ENCODE measurements at regions not wholly inside any gene's neighbourhood (a gene's known extent, or its start where the extent isn't known, plus 50 kb on each side); places are given as distances from the start of the nearest gene placed in this dataset.

- CTCF ChIA-PET, result no interaction called here
- H3K4me3 ChIP-seq (replicated peaks in 1 of 2; ENCODE audit: low read depth in 1 of 2, low read length in 2 of 2), result no peak overlapping the region
- no peak overlapping the region for H3K27ac ChIP-seq (ENCODE audit: low read depth, low read length)
- H3K9me3 ChIP-seq (ENCODE audit: control insufficient read depth in 1 of 2, insufficient read depth in 1 of 2, low read depth in 1 of 2, low read length in 2 of 2), result no peaks in the 10 kb centered on the region
- no peaks in the 10 kb centered on the region for H3K36me3 ChIP-seq (ENCODE audit: control insufficient read depth in 1 of 2, insufficient read depth in 2 of 2, low read length in 2 of 2)
- POLR2A ChIA-PET, result interaction anchor here (1.4 kb wide), 1 partner anchor 9 kb away, joined by 3 read pairs; no protein-coding TSS in a partner anchor
- no peaks in the 10 kb centered on the region for H4K20me1 ChIP-seq (ENCODE audit: insufficient read depth)
- TF ChIP-seq ZBTB33 (IDR thresholded peaks at IDR 0.05; ENCODE audit: extremely low read depth, insufficient replicate concordance, low read length), result no peak
- intact Hi-C loops (cut with micrococcal nuclease), result no loop called here
- RAD21 ChIA-PET (ENCODE audit: low non-redundant PET in 1 of 2, low total read pairs in 2 of 2, uncharacterized antibody in 2 of 2, unreplicated experiment in 2 of 2), result no interaction called here
- H2AFZ ChIP-seq (ENCODE audit: low read depth, low read length, poor library complexity, severe bottlenecking), result no peak overlapping the region
- no peak for DNase-seq (ENCODE audit: low read depth, low spot score)
- H3K4me2 ChIP-seq (ENCODE audit: low read length), result no peak overlapping the region
- no TSS peak for BruUV-seq (replicated peaks)
- no peak for ATAC-seq
- no peaks in the 10 kb centered on the region for H3K79me2 ChIP-seq (ENCODE audit: insufficient read depth, low read length)
- H3K4me1 ChIP-seq (ENCODE audit: control insufficient read depth in 1 of 2, insufficient read depth in 2 of 2, low read length in 2 of 2), result peaks cover 5 to 24% of the 10 kb centered on the region in 2 experiments; a peak in 3 of 4 replicates
- no peaks in the 10 kb centered on the region for H3K27me3 ChIP-seq (ENCODE audit: insufficient read depth, low read length)
- H3K9me2 ChIP-seq (ENCODE audit: insufficient read depth), result no peaks in the 10 kb centered on the region
- H3K9ac ChIP-seq (ENCODE audit: low read length), result no peak overlapping the region
These were observed 125.6 kb downstream of the BANF2 start for GRCh38 chr20:17825252-17825959.

- POLR2A ChIA-PET, result interaction anchor here (1.4 kb wide), 1 partner anchor 10 kb away, joined by 3 read pairs; no protein-coding TSS in a partner anchor
- RAD21 ChIA-PET (ENCODE audit: low non-redundant PET in 1 of 2, low total read pairs in 2 of 2, uncharacterized antibody in 2 of 2, unreplicated experiment in 2 of 2), result no interaction called here
- TF ChIP-seq CTCF (IDR thresholded peaks at IDR 0.05 in 2 of 3, conservative IDR thresholded peaks at IDR 0.05 in 1 of 3; ENCODE audit: borderline replicate concordance in 1 of 3, insufficient read depth in 1 of 3, low read depth in 2 of 3, low read length in 2 of 3) (no peak), MAX (IDR thresholded peaks at IDR 0.05) (no peak), REST (IDR thresholded peaks at IDR 0.05; ENCODE audit: low read depth) (no peak), ZFX (IDR thresholded peaks at IDR 0.05) (no peak)
- CTCF ChIA-PET, result no interaction called here
- no peak overlapping the region for H2AFZ ChIP-seq (ENCODE audit: low read depth, low read length, poor library complexity, severe bottlenecking)
- H3K4me3 ChIP-seq (replicated peaks in 1 of 2; ENCODE audit: low read depth in 1 of 2, low read length in 2 of 2), result no peak overlapping the region
- H3K4me1 ChIP-seq (ENCODE audit: control insufficient read depth in 1 of 2, insufficient read depth in 2 of 2, low read length in 2 of 2), result peaks cover 5 to 24% of the 10 kb centered on the region in 2 experiments; a peak in 3 of 4 replicates
- DNase-seq (ENCODE audit: low read depth, low spot score) (no peak), ATAC-seq (no peak)
- H3K9me2 ChIP-seq (ENCODE audit: insufficient read depth), result no peaks in the 10 kb centered on the region
- no peaks in the 10 kb centered on the region for H3K79me2 ChIP-seq (ENCODE audit: insufficient read depth, low read length)
- no peaks in the 10 kb centered on the region for H3K9me3 ChIP-seq (ENCODE audit: control insufficient read depth in 1 of 2, insufficient read depth in 1 of 2, low read depth in 1 of 2, low read length in 2 of 2)
- H3K27ac ChIP-seq (ENCODE audit: low read depth, low read length), result no peak overlapping the region
- H3K4me2 ChIP-seq (ENCODE audit: low read length), result no peak overlapping the region
- no peaks in the 10 kb centered on the region for H3K36me3 ChIP-seq (ENCODE audit: control insufficient read depth in 1 of 2, insufficient read depth in 2 of 2, low read length in 2 of 2)
- no TSS peak for BruUV-seq (replicated peaks)
- intact Hi-C loops (cut with micrococcal nuclease), result no loop called here
- H3K27me3 ChIP-seq (ENCODE audit: insufficient read depth, low read length), result no peaks in the 10 kb centered on the region
- H3K9ac ChIP-seq (ENCODE audit: low read length), result no peak overlapping the region
- no peaks in the 10 kb centered on the region for H4K20me1 ChIP-seq (ENCODE audit: insufficient read depth)
These were observed 125.0 kb downstream of the BANF2 start for GRCh38 chr20:17824676-17825251.

Measured in HCT116 (cell line).